OCI-LY7 (cell line): ENCODE measurements at regions not wholly inside any gene's neighbourhood (a gene's known extent, or its start where the extent isn't known, plus 50 kb on each side); places are given as distances from the start of the nearest gene placed in this dataset.

Source experiments
- BruUV-seq: library from RNA; stranded (reverse); fragments of 400-500 nt; replicated peaks from 2 replicates; lab custom pipeline; 2021; lab: Mats Ljungman, UMichigan
- CTCF ChIA-PET: fragments of 300-600 bp; sonication (Branson Sonifier 250); formaldehyde crosslinking; loops from one replicate; lab custom pipeline; 2022; ENCODE audit warnings: antibody characterized with exemption; ENCODE audit not compliant: unreplicated experiment; lab: Charles Lee
- POLR2A ChIA-PET: fragments of 300-600 bp; sonication (Branson Sonifier 250); formaldehyde crosslinking; loops from one replicate; lab custom pipeline; 2022; ENCODE audit warnings: antibody characterized with exemption; lab: Charles Lee
- DNase-seq: peaks from one replicate; pipeline ENCODE4 v3.0.0-alpha.2; 2015; ENCODE audit warnings: low spot score
- H2AFZ ChIP-seq: fragments of 200-600 bp; sonication (generic), shearing (Covaris generic); 2 replicates; pipeline ENCODE4 v1.6.1; 2014; ENCODE audit warnings: mild to moderate bottlenecking, antibody characterized with exemption, low read length, moderate library complexity
- H3K27ac ChIP-seq: fragments of 200-600 bp; sonication (generic); 2 replicates; pipeline ENCODE4 v1.5.1; 2014; ENCODE audit warnings: mixed run types, low read depth, mild to moderate bottlenecking, moderate library complexity, low read length, inconsistent platforms; ENCODE audit not compliant: poor library complexity, severe bottlenecking
- H3K36me3 ChIP-seq: fragments of 200-600 bp; sonication (generic); 2 replicates; pipeline ENCODE4 v1.6.1; 2014; ENCODE audit warnings: mild to moderate bottlenecking, antibody characterized with exemption, low read length, moderate library complexity, mixed read lengths; ENCODE audit not compliant: insufficient read depth
- H3K4me1 ChIP-seq: fragments of 200-600 bp; sonication (generic); 2 replicates; pipeline ENCODE4 v1.5.1; 2014; ENCODE audit warnings: mild to moderate bottlenecking, low read length; ENCODE audit not compliant: insufficient read depth, poor library complexity, severe bottlenecking
- H3K4me2 ChIP-seq: fragments of 200-600 bp; sonication (generic); 2 replicates; pipeline ENCODE4 v1.6.1; 2014; ENCODE audit warnings: mild to moderate bottlenecking, low read length
- H3K4me3 ChIP-seq: fragments of 200-600 bp; sonication (generic); 2 replicates; pipeline ENCODE4 v1.5.1; 2014; ENCODE audit warnings: mild to moderate bottlenecking, low read depth, low read length; ENCODE audit not compliant: poor library complexity, severe bottlenecking
- H3K79me2 ChIP-seq: fragments of 200-600 bp; sonication (generic); 2 replicates; pipeline ENCODE4 v1.6.1; 2016; ENCODE audit warnings: low read depth, mild to moderate bottlenecking, low read length, moderate library complexity, mixed read lengths; ENCODE audit not compliant: insufficient read depth
- H3K9me2 ChIP-seq: fragments of 200-600 bp; sonication (generic); 2 replicates; pipeline ENCODE4 v1.6.1; 2016; ENCODE audit warnings: mild to moderate bottlenecking, low read length, mixed read lengths; ENCODE audit not compliant: insufficient read depth
- H3K9me3 ChIP-seq: fragments of 200-600 bp; sonication (generic); 2 replicates; pipeline ENCODE4 v1.6.1; 2014; ENCODE audit warnings: mild to moderate bottlenecking, mixed run types, low read length, mixed read lengths
- H4K20me1 ChIP-seq: fragments of 200-600 bp; sonication (generic); 2 replicates; pipeline ENCODE4 v1.6.1; 2014; ENCODE audit warnings: mild to moderate bottlenecking, antibody characterized with exemption, low read length, moderate library complexity, mixed read lengths; ENCODE audit not compliant: insufficient read depth
- CTCF ChIP-seq: fragments of 200-600 bp; sonication (generic); conservative IDR thresholded peaks from 2 replicates; pipeline ENCODE4 v1.5.1; 2014; ENCODE audit warnings: mild to moderate bottlenecking, antibody characterized with exemption, low read length, moderate library complexity, mixed read lengths
- EZH2phosphoT487 ChIP-seq: fragments of 200-600 bp; sonication (generic); IDR thresholded peaks from 2 replicates; pipeline ENCODE4 v1.6.1; 2018; ENCODE audit warnings: low read depth, borderline replicate concordance, mild to moderate bottlenecking, mixed run types, antibody characterized with exemption, low read length, moderate library complexity, mixed read lengths
- intact Hi-C: fragments of 100-400 bp; cut with micrococcal nuclease; formaldehyde crosslinking; loops from one replicate; pipeline ENCODE4 v1.10.0; 2022; ENCODE audit not compliant: unreplicated experiment

GRCh38 chr6:92847988-92848387 lies 571.4 kb downstream of the EPHA7 start:
- Histone ChIP-seq H3K36me3 (no peaks in the 10 kb centered on the region), H3K79me2 (no peaks in the 10 kb centered on the region), H3K4me1 (no peaks in the 10 kb centered on the region), H3K9me2 (no peaks in the 10 kb centered on the region), H3K4me3 (no peak overlapping the region), H2AFZ (no peak overlapping the region), H3K9me3 (no peaks in the 10 kb centered on the region), H3K27ac (no peak overlapping the region), H3K4me2 (no peak overlapping the region), H4K20me1 (no peaks in the 10 kb centered on the region)
- intact Hi-C loops: no loop called here
- BruUV-seq: no TSS peak
- ChIA-PET CTCF (no interaction called here), POLR2A (interaction anchor here (1.6 kb wide), 1 partner anchor 30 kb away, joined by 3 read pairs; no protein-coding TSS in a partner anchor)
- TF ChIP-seq CTCF: no peak
- TF ChIP-seq EZH2phosphoT487: no peak
- DNase-seq: no peak

DNA sequence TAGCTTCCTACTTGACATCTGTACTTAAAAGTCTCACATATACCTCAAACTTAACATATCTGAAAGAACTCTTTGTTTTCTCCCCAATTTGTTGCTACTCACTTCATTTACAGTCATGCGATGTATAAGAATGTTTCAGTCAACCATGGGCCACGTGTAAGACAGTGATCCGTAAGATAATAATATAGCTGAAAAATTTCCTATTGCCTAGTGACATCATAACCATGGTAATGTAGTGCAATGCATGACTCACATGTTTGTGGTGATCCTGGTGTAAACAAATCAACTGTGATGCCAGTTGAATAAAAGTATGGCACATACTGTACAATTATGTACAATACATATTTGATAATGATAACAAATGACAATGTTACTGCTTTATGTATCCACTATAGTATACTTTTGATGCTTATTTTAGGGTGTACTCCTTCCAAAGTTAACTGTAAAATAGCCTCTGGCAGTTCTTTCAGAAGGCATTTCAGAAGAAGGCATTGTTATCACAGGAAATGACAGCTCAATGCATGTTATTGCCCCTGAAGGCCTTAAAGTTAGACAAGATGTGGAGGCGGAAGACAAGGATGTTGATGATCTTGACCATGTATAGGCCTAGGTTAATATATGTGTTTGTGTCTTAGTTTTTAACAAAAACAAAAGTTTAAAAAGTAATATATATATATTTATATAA lies 579.0 kb downstream of the EPHA7 start:
- no peak for TF ChIP-seq CTCF
- TF ChIP-seq EZH2phosphoT487: no peak
- ChIA-PET CTCF (no interaction called here), POLR2A (interaction anchor here (0.7 to 0.8 kb wide), 2 partner anchors 28 to 42 kb away, joined by 3 read pairs; no protein-coding TSS in a partner anchor)
- Histone ChIP-seq H3K9me3 (no peaks in the 10 kb centered on the region), H3K79me2 (no peaks in the 10 kb centered on the region), H3K4me2 (no peak overlapping the region), H3K4me1 (no peaks in the 10 kb centered on the region), H3K27ac (no peak overlapping the region), H3K4me3 (no peak overlapping the region), H3K9me2 (peaks cover 4% of the 10 kb centered on the region; the same call in 1 of the 2 replicates), H3K36me3 (no peaks in the 10 kb centered on the region), H2AFZ (no peak overlapping the region), H4K20me1 (no peaks in the 10 kb centered on the region)
- DNase-seq: no peak
- no TSS peak for BruUV-seq
- intact Hi-C loops: no loop called here

DNA sequence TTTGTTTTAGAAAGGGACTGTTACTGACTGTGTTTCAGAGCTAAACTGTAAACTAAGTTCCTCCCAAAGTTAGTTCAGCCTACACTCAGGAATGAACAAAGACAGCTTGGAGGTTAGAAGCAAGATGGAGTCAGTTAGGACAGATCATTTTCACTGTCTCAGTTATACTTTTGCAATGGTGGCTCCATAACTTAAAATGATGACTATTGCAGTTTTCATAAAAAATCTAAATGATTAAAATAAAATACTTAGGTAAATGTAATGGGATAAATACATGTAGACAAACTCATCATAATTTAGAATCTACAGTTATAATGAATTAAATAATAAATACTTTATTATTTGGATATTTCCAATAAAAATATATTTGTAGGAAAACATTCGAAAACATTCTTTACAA lies 590.6 kb downstream of the EPHA7 start:
- TF ChIP-seq EZH2phosphoT487 (no peak), CTCF (no peak)
- H3K4me3 ChIP-seq: no peak overlapping the region
- no peaks in the 10 kb centered on the region for H3K36me3 ChIP-seq
- no peaks in the 10 kb centered on the region for H4K20me1 ChIP-seq
- no peak overlapping the region for H2AFZ ChIP-seq
- no peaks in the 10 kb centered on the region for H3K79me2 ChIP-seq
- H3K4me2 ChIP-seq: no peak overlapping the region
- no peak overlapping the region for H3K27ac ChIP-seq
- H3K4me1 ChIP-seq: peaks cover 14% of the 10 kb centered on the region
- ChIA-PET POLR2A (interaction anchor here (0.5 kb wide), 1 partner anchor 776 kb away, joined by 3 read pairs; no protein-coding TSS in a partner anchor), CTCF (no interaction called here)
- H3K9me2 ChIP-seq: no peaks in the 10 kb centered on the region
- no TSS peak for BruUV-seq
- peaks cover 13% of the 10 kb centered on the region; the same call in 1 of the 2 replicates for H3K9me3 ChIP-seq
- intact Hi-C loops: no loop called here
- DNase-seq: no peak
